ENCODE measurements at regions not wholly inside any gene's neighbourhood (a gene's known extent, or its start where the extent isn't known, plus 50 kb on each side); places are given as distances from the start of the nearest gene placed in this dataset.

- no peak overlapping the region for H4K5ac ChIP-seq (ENCODE audit: low read depth, low read length)
- no peak overlapping the region for H2AK5ac ChIP-seq (ENCODE audit: low read depth, low read length)
- ChIA-PET CTCF (interaction anchor here (1.6 kb wide), 1 partner anchor 14 kb away, joined by 3 read pairs; no protein-coding TSS in a partner anchor), POLR2A (ENCODE audit: unreplicated experiment) (no interaction called here)
- H3K4me1 ChIP-seq (ENCODE audit: control insufficient read depth, insufficient read depth, low read length): no peaks in the 10 kb centered on the region
- DNase-seq: no peak
- in situ Hi-C loops (cut with MboI; ENCODE audit: low sequenced_read_pairs) (no loop called here), intact Hi-C loops (cut with micrococcal nuclease) (no loop called here), dilution Hi-C loops (cut with HindIII; ENCODE audit: low sequenced_read_pairs, unreplicated experiment) (no loop called here)
- H3K4ac ChIP-seq (ENCODE audit: low read depth, low read length): no peak overlapping the region
- no peak overlapping the region for H3K4me2 ChIP-seq (ENCODE audit: low read depth, low read length)
- H3K36me3 ChIP-seq (ENCODE audit: control insufficient read depth, insufficient read depth, low read length): no peaks in the 10 kb centered on the region
- no peak overlapping the region for H4K91ac ChIP-seq (ENCODE audit: insufficient read depth, low read depth, low read length)
- H3K27ac ChIP-seq (ENCODE audit: insufficient read depth, low read length): no peak overlapping the region
- no peaks in the 10 kb centered on the region for H4K20me1 ChIP-seq (ENCODE audit: insufficient read depth, low read length)
- 60% methylated on average over 4 of the region's 5 CpGs; no CpG with 5 or more reads in 1 of the 2 experiments for WGBS, 2 experiments (ENCODE audit: extremely low coverage in 2 of 2, insufficient read length in 1 of 2)
- no peak overlapping the region for H3K18ac ChIP-seq (ENCODE audit: low read depth, low read length)
- no peak overlapping the region for H3K9ac ChIP-seq (ENCODE audit: low read depth, low read length)
- no peaks in the 10 kb centered on the region for H3K9me1 ChIP-seq (ENCODE audit: insufficient read depth, low read length)
- H2AFZ ChIP-seq (replicated peaks; ENCODE audit: low read length, poor library complexity): no peak overlapping the region
- no TSS peak for BruUV-seq (replicated peaks)
- H3K14ac ChIP-seq (replicated peaks; ENCODE audit: low read depth, low read length): no peak overlapping the region
- H2BK20ac ChIP-seq (ENCODE audit: low read depth, low read length): no peak overlapping the region
- no peak overlapping the region for H2BK15ac ChIP-seq (ENCODE audit: low read depth, low read length)
- no peaks in the 10 kb centered on the region for H3K9me3 ChIP-seq (ENCODE audit: control insufficient read depth, insufficient read depth, low read length)
- no peak for TF ChIP-seq CTCF (conservative IDR thresholded peaks at IDR 0.05; ENCODE audit: low read depth, low read length)
- TF ChIP-seq BHLHE40 (IDR thresholded peaks at IDR 0.05; ENCODE audit: low read depth, low read length): no peak
- TF ChIP-seq POLR2A (IDR thresholded peaks at IDR 0.05; ENCODE audit: low read depth, low read length): no peak
- TF ChIP-seq RAD21 (IDR thresholded peaks at IDR 0.05; ENCODE audit: low read length): no peak
- TF ChIP-seq RFX5 (IDR thresholded peaks at IDR 0.05; ENCODE audit: low read depth, low read length): no peak
- TF ChIP-seq CEBPB (IDR thresholded peaks at IDR 0.05; ENCODE audit: low read depth, low read length): no peak
- no peak for TF ChIP-seq FOS (IDR thresholded peaks at IDR 0.05; ENCODE audit: low read depth, low read length)
- TF ChIP-seq MAZ (IDR thresholded peaks at IDR 0.05; ENCODE audit: borderline replicate concordance, low read depth, low read length): no peak
- no peak overlapping the region for H3K4me3 ChIP-seq (ENCODE audit: insufficient read depth, low read depth, low read length)
- no peak overlapping the region for H2AK9ac ChIP-seq (replicated peaks; ENCODE audit: low read depth, low read length, poor library complexity)
- no peak overlapping the region for H3K23ac ChIP-seq (ENCODE audit: low read depth, low read length)
- no peak overlapping the region for H2BK5ac ChIP-seq (ENCODE audit: low read depth, low read length, poor library complexity, severe bottlenecking)
- no peak for ATAC-seq (ENCODE audit: low read depth)
- H3K56ac ChIP-seq (ENCODE audit: extremely low read depth, insufficient read depth, low read length): no peak overlapping the region
- H3K27me3 ChIP-seq (ENCODE audit: control insufficient read depth, insufficient read depth, low read length): peaks cover 50% of the 10 kb centered on the region
- no peak overlapping the region for H4K8ac ChIP-seq (ENCODE audit: low read depth in 2 of 2, low read length in 2 of 2)
- no peak overlapping the region for H2BK120ac ChIP-seq (ENCODE audit: low read depth, low read length)
- H3K79me1 ChIP-seq (ENCODE audit: low read depth in 1 of 2, low read length in 2 of 2): no peaks in the 10 kb centered on the region
These were observed 176.1 kb downstream of the DAD1 start for GRCh38 chr14:22412926-22413411.

Measured in IMR-90 (cell line).